Smooth muscle cell (in vitro differentiated cells): ENCODE measurements at regions not wholly inside any gene's neighbourhood (a gene's known extent, or its start where the extent isn't known, plus 50 kb on each side); places are given as distances from the start of the nearest gene placed in this dataset.

Source experiments
- DNase-seq: peaks from one replicate; lab custom pipeline; 2025; ENCODE audit not compliant: unreplicated experiment; lab: John Stamatoyannopoulos, UW
- H2AFZ ChIP-seq: fragments of 200-600 bp; sonication (generic); 2 replicates; pipeline ENCODE4 v1.6.0; 2016; ENCODE audit warnings: antibody characterized with exemption, low read depth, mild to moderate bottlenecking
- H3F3A ChIP-seq: fragments of 200-600 bp; sonication (generic); 2 replicates; pipeline ENCODE4 v1.6.0; 2017; ENCODE audit warnings: antibody characterized with exemption, low read depth
- H3K27ac ChIP-seq: fragments of 200-600 bp; sonication (generic); 2 replicates; pipeline ENCODE4 v1.5.1; 2016; ENCODE audit warnings: low read depth, mild to moderate bottlenecking
- H3K27me3 ChIP-seq: fragments of 200-600 bp; sonication (generic); 2 replicates; pipeline ENCODE4 v1.6.1; 2016; ENCODE audit warnings: low read depth, mild to moderate bottlenecking
- H3K36me3 ChIP-seq: fragments of 200-600 bp; sonication (generic); 2 replicates; pipeline ENCODE4 v1.5.1; 2016; ENCODE audit warnings: low read depth
- H3K4me1 ChIP-seq: fragments of 200-600 bp; sonication (generic); 2 replicates; pipeline ENCODE4 v1.5.1; 2016; ENCODE audit warnings: low read depth
- H3K4me2 ChIP-seq: fragments of 200-600 bp; sonication (generic); 2 replicates; pipeline ENCODE4 v1.6.0; 2016; ENCODE audit warnings: mild to moderate bottlenecking
- H3K4me3 ChIP-seq: fragments of 200-600 bp; sonication (generic); 2 replicates; pipeline ENCODE4 v1.5.1; 2016; ENCODE audit warnings: mild to moderate bottlenecking
- H3K79me2 ChIP-seq: fragments of 200-600 bp; sonication (generic); 2 replicates; pipeline ENCODE4 v1.6.0; 2016; ENCODE audit warnings: low read depth, mild to moderate bottlenecking
- H3K9ac ChIP-seq: fragments of 200-600 bp; sonication (generic); 2 replicates; pipeline ENCODE4 v1.6.0; 2016; ENCODE audit warnings: low read depth
- H3K9me3 ChIP-seq: fragments of 200-600 bp; sonication (generic); replicated peaks from 2 replicates; pipeline ENCODE4 v1.5.1; 2016; ENCODE audit warnings: low read depth
- H4K20me1 ChIP-seq: fragments of 200-600 bp; sonication (generic); 2 replicates; pipeline ENCODE4 v1.6.0; 2016; ENCODE audit warnings: low read depth
- CTCF ChIP-seq: fragments of 200-600 bp; sonication (generic); IDR thresholded peaks from 2 replicates; pipeline ENCODE4 v1.5.1; 2017; ENCODE audit warnings: borderline replicate concordance, mild to moderate bottlenecking, antibody characterized with exemption; ENCODE audit not compliant: insufficient read depth, poor library complexity, severe bottlenecking
- WGBS: methylation state at CpG from one replicate; pipeline ENCODE4 v1.1.7; 2016; ENCODE audit warnings: low lambda C conversion rate; 5-methylcytosine and 5-hydroxymethylcytosine counted together

- Histone ChIP-seq H2AFZ (no peak overlapping the region), H3K27ac (peak overlapping the region; percentile 46), H3K9ac (no peak overlapping the region), H3K4me3 (no peak overlapping the region), H3K36me3 (no peaks in the 10 kb centered on the region), H4K20me1 (no peaks in the 10 kb centered on the region), H3K9me3 (no peaks in the 10 kb centered on the region), H3K79me2 (no peaks in the 10 kb centered on the region), H3K27me3 (no peaks in the 10 kb centered on the region), H3F3A (no peaks in the 10 kb centered on the region), H3K4me2 (peak overlapping the region; percentile 20), H3K4me1 (no peaks in the 10 kb centered on the region)
- no peak for DNase-seq
- WGBS = 50% methylated on average over 5 of the region's 5 CpGs
- TF ChIP-seq CTCF = no peak
These were observed 55.5 kb upstream of the SGK1 start for GRCh38 chr6:134373282-134373922.

GRCh38 chr6:134372603-134373281 lies 54.8 kb upstream of the SGK1 start:
- H3K4me3 ChIP-seq = no peak overlapping the region
- peak overlapping the region; percentile 26 for H2AFZ ChIP-seq
- peak overlapping the region; percentile 46 for H3K27ac ChIP-seq
- H3K27me3 ChIP-seq = no peaks in the 10 kb centered on the region
- no peaks in the 10 kb centered on the region for H3K36me3 ChIP-seq
- H3K9ac ChIP-seq = no peak overlapping the region
- no peaks in the 10 kb centered on the region for H3K79me2 ChIP-seq
- H3F3A ChIP-seq = no peaks in the 10 kb centered on the region
- no peaks in the 10 kb centered on the region for H3K9me3 ChIP-seq
- no peaks in the 10 kb centered on the region for H3K4me1 ChIP-seq
- H3K4me2 ChIP-seq = peak overlapping the region; percentile 20
- no peak for DNase-seq
- no peak for TF ChIP-seq CTCF
- WGBS = 79% methylated on average over 4 of the region's 4 CpGs
- H4K20me1 ChIP-seq = no peaks in the 10 kb centered on the region

GRCh38 chr6:134368670-134369069 lies 50.8 kb upstream of the SGK1 start:
- 93% methylated on average over 2 of the region's 2 CpGs for whole genome bisulfite sequencing
- Histone ChIP-seq H3K9me3 (no peaks in the 10 kb centered on the region), H3K36me3 (no peaks in the 10 kb centered on the region), H4K20me1 (no peaks in the 10 kb centered on the region), H2AFZ (no peak overlapping the region), H3K27me3 (no peaks in the 10 kb centered on the region), H3K27ac (no peak overlapping the region), H3K79me2 (no peaks in the 10 kb centered on the region), H3K4me2 (no peak overlapping the region), H3K4me3 (no peak overlapping the region), H3K9ac (no peak overlapping the region), H3K4me1 (no peaks in the 10 kb centered on the region), H3F3A (no peaks in the 10 kb centered on the region)
- no peak for TF ChIP-seq CTCF
- no peak for DNase-seq
